HEK293 (cell line): ENCODE measurements at regions not wholly inside any gene's neighbourhood (a gene's known extent, or its start where the extent isn't known, plus 50 kb on each side); places are given as distances from the start of the nearest gene placed in this dataset.

ENCODE experiments used
- CTCF ChIA-PET: fragments of 350-600 bp; formaldehyde crosslinking; extraction: SDS; loops from one replicate; lab custom pipeline; 2021; ENCODE audit warnings: antibody characterized with exemption; lab: Yijun Ruan, JAX
- POLR2A ChIA-PET: fragments of 300-600 bp; formaldehyde crosslinking; extraction: SDS; loops from one replicate; lab custom pipeline; 2020; ENCODE audit warnings: antibody characterized with exemption, inconsistent platforms; lab: Yijun Ruan, JAX
- H3K27ac ChIP-seq: fragments of 200-500 bp; sonication (Bioruptor generic); 2 replicates; pipeline ENCODE4 v1.5.1; 2014; ENCODE audit warnings: low read depth, low read length, control low read depth, inconsistent platforms; ENCODE audit errors: extremely low read depth
- H3K36me3 ChIP-seq, 2 experiments: fragments of 200-500 bp in 1 of 2; sonication (Bioruptor generic) in 1 of 2; 1 replicate in 1 of 2; 2 replicates in 1 of 2; pipeline ENCODE4 v1.5.1; 2014 to 2017; ENCODE audit warnings: inconsistent platforms in 2 of 2, low read length in 2 of 2; ENCODE audit not compliant: control insufficient read depth in 2 of 2, insufficient read depth in 1 of 2
- H3K4me1 ChIP-seq: fragments of 200-500 bp; sonication (Bioruptor generic); 2 replicates; pipeline ENCODE4 v1.5.1; 2014; ENCODE audit warnings: mild to moderate bottlenecking, low read length, inconsistent platforms; ENCODE audit not compliant: control insufficient read depth, insufficient read depth
- H3K4me3 ChIP-seq: 2 replicates; pipeline ENCODE4 v1.5.1; 2011; ENCODE audit warnings: low read depth, mild to moderate bottlenecking, control low read depth, low read length, moderate library complexity
- H3K9me3 ChIP-seq: fragments of 200-500 bp; sonication (Bioruptor generic); 2 replicates; pipeline ENCODE4 v1.5.1; 2014; ENCODE audit warnings: low read depth, low read length, inconsistent platforms; ENCODE audit not compliant: control insufficient read depth, insufficient read depth
- BCL11A ChIP-seq: fragments of 450-650 bp; formaldehyde crosslinking; IDR thresholded peaks from 2 replicates; pipeline ENCODE4 v1.5.1; 2016; ENCODE audit warnings: low read depth, missing biosample characterization, missing genetic modification characterization
- BCL11B ChIP-seq: fragments of 450-650 bp; formaldehyde crosslinking; IDR thresholded peaks from 2 replicates; pipeline ENCODE4 v1.5.1; 2016; ENCODE audit warnings: low read depth, missing biosample characterization, missing genetic modification characterization
- OSR2 ChIP-seq: fragments of 450-650 bp; formaldehyde crosslinking; IDR thresholded peaks from 2 replicates; pipeline ENCODE4 v1.5.1; 2016; ENCODE audit warnings: missing biosample characterization, missing genetic modification characterization
- RBAK ChIP-seq: fragments of 450-650 bp; formaldehyde crosslinking; IDR thresholded peaks from 2 replicates; pipeline ENCODE4 v1.5.1; 2016; ENCODE audit warnings: missing biosample characterization, missing genetic modification characterization
- SP3 ChIP-seq: fragments of 450-650 bp; formaldehyde crosslinking; IDR thresholded peaks from 2 replicates; pipeline ENCODE4 v1.5.1; 2016; ENCODE audit warnings: missing biosample characterization, missing genetic modification characterization
- SP7 ChIP-seq: fragments of 450-650 bp; formaldehyde crosslinking; IDR thresholded peaks from 2 replicates; pipeline ENCODE4 v1.5.1; 2016; ENCODE audit warnings: missing biosample characterization, missing genetic modification characterization
- ZFP37 ChIP-seq: fragments of 450-650 bp; formaldehyde crosslinking; IDR thresholded peaks from 2 replicates; pipeline ENCODE4 v1.5.1; 2016; ENCODE audit warnings: missing biosample characterization, missing genetic modification characterization
- ZFP41 ChIP-seq: fragments of 450-650 bp; formaldehyde crosslinking; IDR thresholded peaks from 2 replicates; pipeline ENCODE4 v1.5.1; 2016; ENCODE audit warnings: missing biosample characterization, missing genetic modification characterization, borderline replicate concordance
- ZNF10 ChIP-seq: fragments of 450-650 bp; formaldehyde crosslinking; IDR thresholded peaks from 2 replicates; pipeline ENCODE4 v1.5.1; 2017; ENCODE audit warnings: missing biosample characterization, missing genetic modification characterization
- ZNF202 ChIP-seq: fragments of 450-650 bp; formaldehyde crosslinking; IDR thresholded peaks from 2 replicates; pipeline ENCODE4 v1.5.1; 2016; ENCODE audit warnings: missing biosample characterization, missing genetic modification characterization, borderline replicate concordance
- ZNF292 ChIP-seq: fragments of 450-650 bp; formaldehyde crosslinking; IDR thresholded peaks from 2 replicates; pipeline ENCODE4 v1.5.1; 2016; ENCODE audit warnings: low read depth, missing biosample characterization, missing genetic modification characterization, borderline replicate concordance
- ZNF311 ChIP-seq: fragments of 450-650 bp; formaldehyde crosslinking; IDR thresholded peaks from 2 replicates; pipeline ENCODE4 v1.5.1; 2017; ENCODE audit warnings: missing biosample characterization, missing genetic modification characterization, borderline replicate concordance
- ZNF391 ChIP-seq: fragments of 450-650 bp; formaldehyde crosslinking; IDR thresholded peaks from 2 replicates; pipeline ENCODE4 v1.5.1; 2016; ENCODE audit warnings: low read depth, missing biosample characterization, missing genetic modification characterization, borderline replicate concordance
- ZNF48 ChIP-seq: fragments of 450-650 bp; formaldehyde crosslinking; IDR thresholded peaks from 2 replicates; pipeline ENCODE4 v1.5.1; 2016; ENCODE audit warnings: missing biosample characterization, missing genetic modification characterization
- ZNF514 ChIP-seq: fragments of 450-650 bp; formaldehyde crosslinking; IDR thresholded peaks from 2 replicates; pipeline ENCODE4 v1.5.1; 2016; ENCODE audit warnings: missing biosample characterization, missing genetic modification characterization
- ZNF529 ChIP-seq: fragments of 450-650 bp; formaldehyde crosslinking; IDR thresholded peaks from 2 replicates; pipeline ENCODE4 v1.5.1; 2017; ENCODE audit warnings: missing genetic modification characterization, missing biosample characterization; ENCODE audit not compliant: insufficient replicate concordance
- ZNF530 ChIP-seq: fragments of 450-650 bp; formaldehyde crosslinking; IDR thresholded peaks from 2 replicates; pipeline ENCODE4 v1.5.1; 2016; ENCODE audit warnings: low read depth, missing biosample characterization, missing genetic modification characterization
- ZNF555 ChIP-seq: fragments of 450-650 bp; formaldehyde crosslinking; conservative IDR thresholded peaks from 2 replicates; pipeline ENCODE4 v1.5.1; 2017; ENCODE audit warnings: missing biosample characterization, mild to moderate bottlenecking, missing genetic modification characterization, inconsistent platforms
- ZNF664 ChIP-seq: fragments of 450-650 bp; formaldehyde crosslinking; IDR thresholded peaks from 2 replicates; pipeline ENCODE4 v1.5.1; 2016; ENCODE audit warnings: missing biosample characterization, missing genetic modification characterization
- ZXDB ChIP-seq: fragments of 450-650 bp; formaldehyde crosslinking; IDR thresholded peaks from 2 replicates; pipeline ENCODE4 v1.5.1; 2016; ENCODE audit warnings: missing biosample characterization, missing genetic modification characterization
- TF ChIP-seq, protein P1 (sequence below): fragments of 450-650 bp; formaldehyde crosslinking; optimal IDR thresholded peaks from 2 replicates; pipeline ENCODE3; 2016; ENCODE audit warnings: missing biosample characterization, mild to moderate bottlenecking, missing genetic modification characterization
- TF ChIP-seq, protein P2 (sequence below): fragments of 450-650 bp; formaldehyde crosslinking; IDR thresholded peaks from 2 replicates; pipeline ENCODE4 v1.5.1; 2017; ENCODE audit warnings: missing biosample characterization, missing genetic modification characterization
- TF ChIP-seq, protein P3 (sequence below): fragments of 450-650 bp; formaldehyde crosslinking; IDR thresholded peaks from 2 replicates; pipeline ENCODE4 v1.5.1; 2016; ENCODE audit warnings: missing biosample characterization, missing genetic modification characterization
- TF ChIP-seq, protein P4 (sequence below): fragments of 450-650 bp; formaldehyde crosslinking; IDR thresholded peaks from 2 replicates; pipeline ENCODE4 v1.5.1; 2016; ENCODE audit warnings: missing biosample characterization, missing genetic modification characterization
- TF ChIP-seq, protein P5 (sequence below): fragments of 450-650 bp; formaldehyde crosslinking; IDR thresholded peaks from 2 replicates; pipeline ENCODE4 v1.5.1; 2016; ENCODE audit warnings: missing biosample characterization, missing genetic modification characterization

DNA sequence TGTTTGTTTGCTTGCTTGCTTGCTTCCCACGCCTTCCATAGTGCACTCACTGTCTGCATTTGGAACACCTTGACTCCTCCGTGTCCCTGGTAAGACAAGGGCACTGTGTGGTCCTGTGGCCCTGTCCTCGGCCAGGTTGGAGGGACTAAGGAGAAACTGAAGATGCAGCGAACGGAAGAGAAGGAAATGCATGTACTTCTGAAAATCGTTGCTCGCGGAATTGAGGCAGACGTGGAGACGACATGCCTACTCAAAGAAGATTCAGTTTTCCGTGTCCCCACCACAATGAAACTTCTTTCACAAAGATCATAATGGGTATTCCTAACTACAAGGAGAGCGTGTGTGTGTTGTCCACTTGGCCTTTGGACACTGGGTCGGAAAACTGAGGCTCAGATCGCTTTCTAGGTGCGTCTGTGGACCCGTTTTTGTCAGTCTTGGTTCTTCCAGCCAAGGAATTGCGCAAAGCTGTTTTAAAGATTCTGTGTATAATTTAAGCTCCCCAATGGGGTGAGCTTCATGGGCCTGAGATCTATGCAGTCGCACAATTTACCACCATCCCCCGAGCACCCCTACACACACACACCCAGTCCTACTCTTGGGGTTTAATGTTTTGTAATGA, 120.4 kb upstream of the ZNF184 start (continued):
- TF ChIP-seq SP7 (tag by site-specific recombination) (no peak), ZNF311 (tag by site-specific recombination) (no peak), ZNF530 (tag by site-specific recombination) (no peak)
- TF ChIP-seq, all 188 proteins: peak for 0

DNA sequence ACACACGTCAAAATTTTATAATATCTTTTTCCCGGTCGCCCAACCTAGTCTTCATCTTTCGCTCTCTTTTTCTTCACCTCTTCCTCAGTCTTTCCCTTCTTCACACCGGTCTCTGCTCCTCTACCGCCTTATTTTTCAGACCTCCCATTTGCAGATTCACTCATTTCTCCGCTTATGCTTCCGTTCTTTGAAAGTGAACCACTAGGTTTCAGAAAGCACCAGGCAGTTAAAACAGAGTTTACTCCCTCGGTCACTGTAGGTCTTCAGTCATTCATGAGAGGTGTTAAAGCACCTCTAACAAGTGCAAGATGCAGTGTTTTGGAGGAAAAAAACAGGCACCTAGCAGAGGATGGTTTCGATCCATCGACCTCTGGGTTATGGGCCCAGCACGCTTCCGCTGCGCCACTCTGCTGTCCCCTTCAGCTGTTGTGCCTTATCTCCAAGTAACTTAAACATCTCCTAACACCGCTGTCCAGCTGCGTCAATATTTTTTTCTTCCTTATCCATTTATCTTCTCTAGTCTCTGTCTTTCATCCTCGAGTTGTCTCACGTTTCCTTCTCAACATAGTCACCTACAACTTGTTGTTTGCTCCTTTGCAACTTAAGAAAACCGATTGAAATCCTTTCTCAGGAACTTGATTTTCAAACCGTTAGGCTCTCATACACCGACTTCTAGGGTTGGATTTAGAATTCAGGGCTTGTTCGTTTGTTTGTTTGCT, 119.7 kb upstream of the ZNF184 start:
- ChIA-PET POLR2A (interaction anchor here (0.8 to 2.6 kb wide), 4 partner anchors 9 to 1043 kb away, joined by 3 to 12 read pairs (median 6); partner anchors contain the start of gene ZNF184), CTCF (interaction anchor here (0.9 to 1.3 kb wide), 5 partner anchors 9 to 202 kb away, joined by 3 to 6 read pairs (median 4); no protein-coding TSS in a partner anchor)
- Histone ChIP-seq H3K27ac (peak overlapping the region; percentile 24; the same call in 1 of the 2 replicates), H3K36me3 (no peaks in the 10 kb centered on the region), H3K4me3 (peak overlapping the region; percentile 68), H3K4me1 (no peaks in the 10 kb centered on the region), H3K9me3 (no peaks in the 10 kb centered on the region)
- TF ChIP-seq SP3 (peak; percentile 37; the same call in 1 of the 2 replicates), ZNF10 (tag by site-specific recombination) (peak; percentile 75), BCL11B (tag by site-specific recombination) (peak; percentile 83), ZNF391 (tag by site-specific recombination) (no peak; the same call in 1 of the 2 replicates), ZNF202 (tag by site-specific recombination) (no peak), RBAK (tag by site-specific recombination) (no peak), ZNF555 (tag by site-specific recombination) (no peak), BCL11A (peak; percentile 98), ZNF514 (no peak), ZNF664 (tag by site-specific recombination) (peak; percentile 60; the same call in 1 of the 2 replicates), ZFP41 (no peak), ZXDB (tag by site-specific recombination) (peak; percentile 80; the same call in 1 of the 2 replicates), OSR2 (tag by site-specific recombination) (peak; percentile 30; the same call in 1 of the 2 replicates), ZFP37 (tag by site-specific recombination) (peak; percentile 93), ZNF529 (tag by site-specific recombination) (no peak), ZNF48 (no peak), ZNF292 (tag by site-specific recombination) (no peak)
- TF ChIP-seq, protein P1, sequence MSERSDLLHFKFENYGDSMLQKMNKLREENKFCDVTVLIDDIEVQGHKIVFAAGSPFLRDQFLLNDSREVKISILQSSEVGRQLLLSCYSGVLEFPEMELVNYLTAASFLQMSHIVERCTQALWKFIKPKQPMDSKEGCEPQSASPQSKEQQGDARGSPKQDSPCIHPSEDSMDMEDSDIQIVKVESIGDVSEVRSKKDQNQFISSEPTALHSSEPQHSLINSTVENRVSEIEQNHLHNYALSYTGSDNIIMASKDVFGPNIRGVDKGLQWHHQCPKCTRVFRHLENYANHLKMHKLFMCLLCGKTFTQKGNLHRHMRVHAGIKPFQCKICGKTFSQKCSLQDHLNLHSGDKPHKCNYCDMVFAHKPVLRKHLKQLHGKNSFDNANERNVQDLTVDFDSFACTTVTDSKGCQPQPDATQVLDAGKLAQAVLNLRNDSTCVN: peak; percentile 33
- TF ChIP-seq, protein P2, sequence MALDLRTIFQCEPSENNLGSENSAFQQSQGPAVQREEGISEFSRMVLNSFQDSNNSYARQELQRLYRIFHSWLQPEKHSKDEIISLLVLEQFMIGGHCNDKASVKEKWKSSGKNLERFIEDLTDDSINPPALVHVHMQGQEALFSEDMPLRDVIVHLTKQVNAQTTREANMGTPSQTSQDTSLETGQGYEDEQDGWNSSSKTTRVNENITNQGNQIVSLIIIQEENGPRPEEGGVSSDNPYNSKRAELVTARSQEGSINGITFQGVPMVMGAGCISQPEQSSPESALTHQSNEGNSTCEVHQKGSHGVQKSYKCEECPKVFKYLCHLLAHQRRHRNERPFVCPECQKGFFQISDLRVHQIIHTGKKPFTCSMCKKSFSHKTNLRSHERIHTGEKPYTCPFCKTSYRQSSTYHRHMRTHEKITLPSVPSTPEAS: no peak; the same call in 1 of the 2 replicates
- TF ChIP-seq, protein P3, sequence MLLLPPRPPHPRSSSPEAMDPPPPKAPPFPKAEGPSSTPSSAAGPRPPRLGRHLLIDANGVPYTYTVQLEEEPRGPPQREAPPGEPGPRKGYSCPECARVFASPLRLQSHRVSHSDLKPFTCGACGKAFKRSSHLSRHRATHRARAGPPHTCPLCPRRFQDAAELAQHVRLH (tag by site-specific recombination): peak; percentile 94
- TF ChIP-seq, protein P4, sequence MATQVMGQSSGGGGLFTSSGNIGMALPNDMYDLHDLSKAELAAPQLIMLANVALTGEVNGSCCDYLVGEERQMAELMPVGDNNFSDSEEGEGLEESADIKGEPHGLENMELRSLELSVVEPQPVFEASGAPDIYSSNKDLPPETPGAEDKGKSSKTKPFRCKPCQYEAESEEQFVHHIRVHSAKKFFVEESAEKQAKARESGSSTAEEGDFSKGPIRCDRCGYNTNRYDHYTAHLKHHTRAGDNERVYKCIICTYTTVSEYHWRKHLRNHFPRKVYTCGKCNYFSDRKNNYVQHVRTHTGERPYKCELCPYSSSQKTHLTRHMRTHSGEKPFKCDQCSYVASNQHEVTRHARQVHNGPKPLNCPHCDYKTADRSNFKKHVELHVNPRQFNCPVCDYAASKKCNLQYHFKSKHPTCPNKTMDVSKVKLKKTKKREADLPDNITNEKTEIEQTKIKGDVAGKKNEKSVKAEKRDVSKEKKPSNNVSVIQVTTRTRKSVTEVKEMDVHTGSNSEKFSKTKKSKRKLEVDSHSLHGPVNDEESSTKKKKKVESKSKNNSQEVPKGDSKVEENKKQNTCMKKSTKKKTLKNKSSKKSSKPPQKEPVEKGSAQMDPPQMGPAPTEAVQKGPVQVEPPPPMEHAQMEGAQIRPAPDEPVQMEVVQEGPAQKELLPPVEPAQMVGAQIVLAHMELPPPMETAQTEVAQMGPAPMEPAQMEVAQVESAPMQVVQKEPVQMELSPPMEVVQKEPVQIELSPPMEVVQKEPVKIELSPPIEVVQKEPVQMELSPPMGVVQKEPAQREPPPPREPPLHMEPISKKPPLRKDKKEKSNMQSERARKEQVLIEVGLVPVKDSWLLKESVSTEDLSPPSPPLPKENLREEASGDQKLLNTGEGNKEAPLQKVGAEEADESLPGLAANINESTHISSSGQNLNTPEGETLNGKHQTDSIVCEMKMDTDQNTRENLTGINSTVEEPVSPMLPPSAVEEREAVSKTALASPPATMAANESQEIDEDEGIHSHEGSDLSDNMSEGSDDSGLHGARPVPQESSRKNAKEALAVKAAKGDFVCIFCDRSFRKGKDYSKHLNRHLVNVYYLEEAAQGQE (tag by site-specific recombination): peak; percentile 98
- TF ChIP-seq, protein P5, sequence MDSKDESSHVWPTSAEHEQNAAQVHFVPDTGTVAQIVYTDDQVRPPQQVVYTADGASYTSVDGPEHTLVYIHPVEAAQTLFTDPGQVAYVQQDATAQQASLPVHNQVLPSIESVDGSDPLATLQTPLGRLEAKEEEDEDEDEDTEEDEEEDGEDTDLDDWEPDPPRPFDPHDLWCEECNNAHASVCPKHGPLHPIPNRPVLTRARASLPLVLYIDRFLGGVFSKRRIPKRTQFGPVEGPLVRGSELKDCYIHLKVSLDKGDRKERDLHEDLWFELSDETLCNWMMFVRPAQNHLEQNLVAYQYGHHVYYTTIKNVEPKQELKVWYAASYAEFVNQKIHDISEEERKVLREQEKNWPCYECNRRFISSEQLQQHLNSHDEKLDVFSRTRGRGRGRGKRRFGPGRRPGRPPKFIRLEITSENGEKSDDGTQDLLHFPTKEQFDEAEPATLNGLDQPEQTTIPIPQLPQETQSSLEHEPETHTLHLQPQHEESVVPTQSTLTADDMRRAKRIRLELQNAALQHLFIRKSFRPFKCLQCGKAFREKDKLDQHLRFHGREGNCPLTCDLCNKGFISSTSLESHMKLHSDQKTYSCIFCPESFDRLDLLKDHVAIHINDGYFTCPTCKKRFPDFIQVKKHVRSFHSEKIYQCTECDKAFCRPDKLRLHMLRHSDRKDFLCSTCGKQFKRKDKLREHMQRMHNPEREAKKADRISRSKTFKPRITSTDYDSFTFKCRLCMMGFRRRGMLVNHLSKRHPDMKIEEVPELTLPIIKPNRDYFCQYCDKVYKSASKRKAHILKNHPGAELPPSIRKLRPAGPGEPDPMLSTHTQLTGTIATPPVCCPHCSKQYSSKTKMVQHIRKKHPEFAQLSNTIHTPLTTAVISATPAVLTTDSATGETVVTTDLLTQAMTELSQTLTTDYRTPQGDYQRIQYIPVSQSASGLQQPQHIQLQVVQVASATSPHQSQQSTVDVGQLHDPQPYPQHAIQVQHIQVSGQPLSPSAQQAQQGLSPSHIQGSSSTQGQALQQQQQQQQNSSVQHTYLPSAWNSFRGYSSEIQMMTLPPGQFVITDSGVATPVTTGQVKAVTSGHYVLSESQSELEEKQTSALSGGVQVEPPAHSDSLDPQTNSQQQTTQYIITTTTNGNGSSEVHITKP (tag by site-specific recombination): peak; percentile 73
